Peyer's patch (tissue), 4 donors: ENCODE measurements at regions not wholly inside any gene's neighbourhood (a gene's known extent, or its start where the extent isn't known, plus 50 kb on each side); places are given as distances from the start of the nearest gene placed in this dataset.

Experiments
- POLR2A ChIP-seq, 2 donors: fragments of 450-650 bp; IDR thresholded peaks; one replicate each; pipeline ENCODE4 v1.5.1; 2017; ENCODE audit warnings: antibody characterized with exemption in 2 of 2, mild to moderate bottlenecking in 2 of 2, moderate library complexity in 2 of 2
- TF ChIP-seq, protein P1 (sequence below), 6 experiments: fragments of 450-650 bp in 4 of 6; fragments of 200-600 bp in 2 of 6; sonication (generic) in 1 of 6; IDR thresholded peaks; one replicate each; pipeline ENCODE4 v1.5.1; 2017 to 2019; ENCODE audit warnings: antibody characterized with exemption in 6 of 6, mild to moderate bottlenecking in 3 of 6, moderate library complexity in 1 of 6

DNA sequence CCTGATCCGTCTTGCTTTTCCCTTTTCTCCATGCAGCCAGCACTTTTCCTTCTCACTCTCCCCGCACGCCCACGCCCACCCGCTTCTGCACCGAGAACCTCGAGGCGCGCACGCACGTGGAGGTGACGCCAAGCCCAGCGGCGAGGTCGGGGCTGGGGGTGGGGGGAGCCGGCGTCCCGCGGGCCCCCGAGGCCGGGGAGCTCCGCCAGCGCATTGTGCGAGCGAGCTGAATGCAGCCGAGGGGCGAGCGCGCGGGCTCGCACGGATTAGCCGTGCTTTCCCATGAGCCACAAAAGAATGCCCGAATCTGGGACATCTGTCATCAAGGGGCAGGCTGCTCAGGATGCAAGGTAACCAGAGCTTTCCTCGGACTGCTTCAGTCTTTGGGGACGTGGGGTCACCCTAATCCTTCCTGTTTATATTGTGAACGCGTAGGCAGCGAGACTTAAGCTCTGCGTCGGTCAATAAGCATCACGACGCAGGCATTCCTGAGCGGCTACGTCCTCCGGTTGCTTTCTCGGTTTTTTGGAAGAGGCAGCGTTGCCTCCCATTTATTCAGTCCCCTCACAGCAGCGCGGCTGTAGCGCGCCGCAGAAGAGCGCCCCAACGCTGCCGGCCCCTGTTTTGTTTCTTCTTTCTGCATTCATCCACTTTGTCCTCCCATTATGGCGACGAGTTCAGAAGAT, 67.3 kb upstream of the AKT3 start:
- TF ChIP-seq, protein P1, sequence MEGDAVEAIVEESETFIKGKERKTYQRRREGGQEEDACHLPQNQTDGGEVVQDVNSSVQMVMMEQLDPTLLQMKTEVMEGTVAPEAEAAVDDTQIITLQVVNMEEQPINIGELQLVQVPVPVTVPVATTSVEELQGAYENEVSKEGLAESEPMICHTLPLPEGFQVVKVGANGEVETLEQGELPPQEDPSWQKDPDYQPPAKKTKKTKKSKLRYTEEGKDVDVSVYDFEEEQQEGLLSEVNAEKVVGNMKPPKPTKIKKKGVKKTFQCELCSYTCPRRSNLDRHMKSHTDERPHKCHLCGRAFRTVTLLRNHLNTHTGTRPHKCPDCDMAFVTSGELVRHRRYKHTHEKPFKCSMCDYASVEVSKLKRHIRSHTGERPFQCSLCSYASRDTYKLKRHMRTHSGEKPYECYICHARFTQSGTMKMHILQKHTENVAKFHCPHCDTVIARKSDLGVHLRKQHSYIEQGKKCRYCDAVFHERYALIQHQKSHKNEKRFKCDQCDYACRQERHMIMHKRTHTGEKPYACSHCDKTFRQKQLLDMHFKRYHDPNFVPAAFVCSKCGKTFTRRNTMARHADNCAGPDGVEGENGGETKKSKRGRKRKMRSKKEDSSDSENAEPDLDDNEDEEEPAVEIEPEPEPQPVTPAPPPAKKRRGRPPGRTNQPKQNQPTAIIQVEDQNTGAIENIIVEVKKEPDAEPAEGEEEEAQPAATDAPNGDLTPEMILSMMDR (IDR thresholded peaks at IDR 0.05), result no peak
- no peak for TF ChIP-seq POLR2A (IDR thresholded peaks at IDR 0.05)
